ENCODE measurements at regions not wholly inside any gene's neighbourhood (a gene's known extent, or its start where the extent isn't known, plus 50 kb on each side); places are given as distances from the start of the nearest gene placed in this dataset.
"Not testable (repeated sequence)": the region's sequence is repeated elsewhere in the genome, so short reads cannot be mapped to it uniquely, and the experiment has no call there.

DNA sequence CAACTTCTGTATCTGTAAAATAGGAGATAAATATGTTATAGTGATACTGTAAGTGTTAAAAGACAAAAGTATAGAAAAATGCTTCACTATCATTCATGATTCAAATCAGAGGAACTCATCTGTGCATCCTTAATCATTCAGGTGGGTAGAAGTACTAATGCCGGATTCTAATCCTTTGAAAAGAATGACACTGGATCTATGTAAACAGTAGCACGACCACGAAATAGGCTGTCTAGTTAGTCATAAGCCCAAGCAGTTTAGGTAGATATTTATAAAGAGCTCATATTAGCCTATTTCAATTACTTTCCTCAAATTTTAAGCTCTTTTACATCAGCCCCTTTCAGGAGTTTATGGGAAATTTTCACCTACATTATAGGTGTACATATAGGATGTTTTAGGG is 437.9 kb downstream of the SOX2 start:
- TF ChIP-seq, protein P1, sequence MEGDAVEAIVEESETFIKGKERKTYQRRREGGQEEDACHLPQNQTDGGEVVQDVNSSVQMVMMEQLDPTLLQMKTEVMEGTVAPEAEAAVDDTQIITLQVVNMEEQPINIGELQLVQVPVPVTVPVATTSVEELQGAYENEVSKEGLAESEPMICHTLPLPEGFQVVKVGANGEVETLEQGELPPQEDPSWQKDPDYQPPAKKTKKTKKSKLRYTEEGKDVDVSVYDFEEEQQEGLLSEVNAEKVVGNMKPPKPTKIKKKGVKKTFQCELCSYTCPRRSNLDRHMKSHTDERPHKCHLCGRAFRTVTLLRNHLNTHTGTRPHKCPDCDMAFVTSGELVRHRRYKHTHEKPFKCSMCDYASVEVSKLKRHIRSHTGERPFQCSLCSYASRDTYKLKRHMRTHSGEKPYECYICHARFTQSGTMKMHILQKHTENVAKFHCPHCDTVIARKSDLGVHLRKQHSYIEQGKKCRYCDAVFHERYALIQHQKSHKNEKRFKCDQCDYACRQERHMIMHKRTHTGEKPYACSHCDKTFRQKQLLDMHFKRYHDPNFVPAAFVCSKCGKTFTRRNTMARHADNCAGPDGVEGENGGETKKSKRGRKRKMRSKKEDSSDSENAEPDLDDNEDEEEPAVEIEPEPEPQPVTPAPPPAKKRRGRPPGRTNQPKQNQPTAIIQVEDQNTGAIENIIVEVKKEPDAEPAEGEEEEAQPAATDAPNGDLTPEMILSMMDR (IDR thresholded peaks at IDR 0.05; ENCODE audit: control extremely low read depth, extremely low read depth, low read depth, missing control alignments): no peak
- CTCF ChIA-PET: interaction anchor here (1.6 kb wide), 1 partner anchor 29 kb away, joined by 4 read pairs; no protein-coding TSS in a partner anchor
- POLR2A ChIA-PET: no interaction called here
- no peak for DNase-seq (ENCODE audit: extremely low spot score)

- CTCF ChIA-PET: interaction anchor here (1.3 kb wide), 1 partner anchor 15 kb away, joined by 3 read pairs; no protein-coding TSS in a partner anchor
- POLR2A ChIA-PET; DNase-seq (ENCODE audit: extremely low spot score): not testable (repeated sequence)
Measured at GRCh38 chr3:182156326-182156725, 444.6 kb downstream of the SOX2 start.

GRCh38 chr3:182165234-182165633 is 453.5 kb downstream of the SOX2 start:
- CTCF ChIA-PET: interaction anchor here (1.7 kb wide), 1 partner anchor 15 kb away, joined by 5 read pairs; no protein-coding TSS in a partner anchor
- TF ChIP-seq, protein P1 (IDR thresholded peaks at IDR 0.05; ENCODE audit: control extremely low read depth, extremely low read depth, low read depth, missing control alignments): no peak
- POLR2A ChIA-PET: no interaction called here
- DNase-seq (ENCODE audit: extremely low spot score): no peak

DNA sequence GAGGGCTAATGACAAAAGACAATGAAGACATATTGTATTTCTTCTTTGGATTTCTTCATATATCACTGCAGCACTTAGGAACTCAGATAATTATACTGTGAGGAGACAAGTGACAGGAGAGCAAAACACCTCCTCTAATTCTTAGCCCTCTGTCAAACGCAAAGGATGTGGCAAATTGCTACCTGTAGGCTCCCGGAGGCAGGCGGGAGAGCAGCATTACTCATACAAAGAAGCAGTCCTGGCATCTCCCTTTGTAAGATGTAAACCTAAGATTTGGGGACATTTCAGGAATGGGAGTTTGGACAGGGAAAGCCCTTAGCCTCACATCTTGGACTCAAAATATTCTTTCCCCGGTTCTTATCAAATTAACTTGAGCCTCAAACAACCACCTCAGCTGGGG is 460.8 kb downstream of the SOX2 start:
- no peak for DNase-seq (ENCODE audit: extremely low spot score)
- POLR2A ChIA-PET: no interaction called here
- CTCF ChIA-PET: no interaction called here
- TF ChIP-seq, protein P1 (IDR thresholded peaks at IDR 0.05; ENCODE audit: control extremely low read depth, extremely low read depth, low read depth, missing control alignments): no peak

DNA sequence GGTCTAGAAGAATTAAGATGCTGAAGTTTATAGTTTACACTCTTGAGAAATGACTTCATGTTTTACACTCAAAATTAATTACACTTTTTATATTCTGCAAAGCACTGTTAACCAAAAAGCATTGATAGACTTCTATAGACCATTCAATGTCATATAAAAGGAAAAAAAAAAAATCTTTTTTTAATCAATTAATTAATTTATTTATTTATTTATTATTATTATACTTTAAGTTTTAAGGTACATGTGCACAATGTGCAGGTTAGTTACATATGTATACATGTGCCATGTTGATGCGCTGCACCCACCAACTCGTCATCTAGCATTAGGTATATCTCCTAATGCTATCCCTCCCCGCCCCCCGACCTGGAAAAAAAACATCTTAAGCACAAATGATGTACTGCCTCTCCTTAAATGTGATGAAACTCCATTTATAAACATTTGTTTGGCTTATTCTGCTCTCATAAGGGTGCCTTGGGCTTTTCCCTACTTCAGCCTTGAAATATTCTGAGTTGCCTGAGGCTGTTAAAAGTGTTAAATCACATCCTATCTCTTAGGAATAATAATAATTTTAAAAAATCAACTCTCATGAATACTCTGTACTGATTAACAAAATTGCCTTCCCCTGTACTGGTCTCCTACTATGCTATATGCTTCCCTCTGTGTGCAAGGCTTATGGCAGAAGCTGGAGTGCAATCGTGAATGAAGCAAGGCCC is 466.9 kb downstream of the SOX2 start:
- TF ChIP-seq, protein P1 (IDR thresholded peaks at IDR 0.05; ENCODE audit: control extremely low read depth, extremely low read depth, low read depth, missing control alignments): no peak
- POLR2A ChIA-PET: no interaction called here
- no peak for DNase-seq (ENCODE audit: extremely low spot score)
- CTCF ChIA-PET: no interaction called here

- no peak for DNase-seq (ENCODE audit: extremely low spot score)
- TF ChIP-seq, protein P1 (IDR thresholded peaks at IDR 0.05; ENCODE audit: control extremely low read depth, extremely low read depth, low read depth, missing control alignments): no peak
- ChIA-PET CTCF (interaction anchor here (1.2 kb wide), 1 partner anchor 15 kb away, joined by 5 read pairs; no protein-coding TSS in a partner anchor), POLR2A (no interaction called here)
Measured at GRCh38 chr3:182179631-182180030, 467.9 kb downstream of the SOX2 start.

DNA sequence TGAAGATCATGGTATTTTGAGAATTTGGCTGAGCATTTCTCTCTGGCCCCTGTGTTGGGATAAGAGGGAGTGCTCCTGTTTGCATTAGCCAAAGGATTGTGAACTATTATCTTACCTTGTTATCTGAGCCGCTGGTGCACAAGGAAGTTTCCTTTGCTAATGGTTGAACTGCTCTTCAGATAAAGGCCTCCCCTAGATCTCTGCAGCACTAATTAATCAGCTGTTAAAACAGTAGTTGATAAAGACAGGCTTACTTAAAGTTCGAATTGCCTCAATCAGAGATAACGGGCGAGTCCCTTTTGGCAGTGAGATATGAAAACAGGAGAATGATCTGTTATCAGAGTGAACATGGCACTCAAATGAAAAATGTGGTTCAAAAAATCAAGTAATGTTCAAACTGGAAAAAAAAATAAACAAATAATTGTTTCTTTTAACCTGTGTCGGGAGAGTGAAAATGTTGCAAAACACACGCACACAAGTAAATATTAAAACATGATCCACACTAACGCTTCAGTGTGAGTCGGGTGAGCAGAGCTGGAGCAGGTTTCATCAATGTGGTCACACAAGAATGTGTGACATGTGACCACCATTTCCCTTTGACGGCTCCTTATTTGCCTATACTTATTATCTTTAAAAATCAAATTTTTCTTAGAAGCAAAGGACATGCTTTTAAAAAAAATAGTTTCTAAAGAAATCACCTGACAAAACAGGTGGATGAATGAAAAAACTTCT is 469.1 kb downstream of the SOX2 start:
- TF ChIP-seq, protein P1 (IDR thresholded peaks at IDR 0.05; ENCODE audit: control extremely low read depth, extremely low read depth, low read depth, missing control alignments): no peak
- ChIA-PET POLR2A (no interaction called here), CTCF (interaction anchor here (1.2 kb wide), 1 partner anchor 16 kb away, joined by 5 read pairs; no protein-coding TSS in a partner anchor)
- DNase-seq (ENCODE audit: extremely low spot score): no peak
